ENCODE measurements at regions not wholly inside any gene's neighbourhood (a gene's known extent, or its start where the extent isn't known, plus 50 kb on each side); places are given as distances from the start of the nearest gene placed in this dataset.

- Mint-ChIP-seq H3K27ac (no peak overlapping the region), H3K27me3 (ENCODE audit: low read depth) (no peaks in the 10 kb centered on the region), H3K36me3 (no peaks in the 10 kb centered on the region), H3K4me1 (peaks cover 33% of the 10 kb centered on the region), H3K9me3 (peaks cover 7% of the 10 kb centered on the region), H3K4me3 (no peak overlapping the region)
- DNase-seq (ENCODE audit: low spot score in 2 of 2, unreplicated experiment in 2 of 2), result no peak
- TF ChIP-seq, protein P1, sequence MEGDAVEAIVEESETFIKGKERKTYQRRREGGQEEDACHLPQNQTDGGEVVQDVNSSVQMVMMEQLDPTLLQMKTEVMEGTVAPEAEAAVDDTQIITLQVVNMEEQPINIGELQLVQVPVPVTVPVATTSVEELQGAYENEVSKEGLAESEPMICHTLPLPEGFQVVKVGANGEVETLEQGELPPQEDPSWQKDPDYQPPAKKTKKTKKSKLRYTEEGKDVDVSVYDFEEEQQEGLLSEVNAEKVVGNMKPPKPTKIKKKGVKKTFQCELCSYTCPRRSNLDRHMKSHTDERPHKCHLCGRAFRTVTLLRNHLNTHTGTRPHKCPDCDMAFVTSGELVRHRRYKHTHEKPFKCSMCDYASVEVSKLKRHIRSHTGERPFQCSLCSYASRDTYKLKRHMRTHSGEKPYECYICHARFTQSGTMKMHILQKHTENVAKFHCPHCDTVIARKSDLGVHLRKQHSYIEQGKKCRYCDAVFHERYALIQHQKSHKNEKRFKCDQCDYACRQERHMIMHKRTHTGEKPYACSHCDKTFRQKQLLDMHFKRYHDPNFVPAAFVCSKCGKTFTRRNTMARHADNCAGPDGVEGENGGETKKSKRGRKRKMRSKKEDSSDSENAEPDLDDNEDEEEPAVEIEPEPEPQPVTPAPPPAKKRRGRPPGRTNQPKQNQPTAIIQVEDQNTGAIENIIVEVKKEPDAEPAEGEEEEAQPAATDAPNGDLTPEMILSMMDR (IDR thresholded peaks at IDR 0.05; ENCODE audit: unreplicated experiment), result no peak
Observed at GRCh38 chr12:115351514-115352077, 667.6 kb upstream of the TBX3 start.

DNA sequence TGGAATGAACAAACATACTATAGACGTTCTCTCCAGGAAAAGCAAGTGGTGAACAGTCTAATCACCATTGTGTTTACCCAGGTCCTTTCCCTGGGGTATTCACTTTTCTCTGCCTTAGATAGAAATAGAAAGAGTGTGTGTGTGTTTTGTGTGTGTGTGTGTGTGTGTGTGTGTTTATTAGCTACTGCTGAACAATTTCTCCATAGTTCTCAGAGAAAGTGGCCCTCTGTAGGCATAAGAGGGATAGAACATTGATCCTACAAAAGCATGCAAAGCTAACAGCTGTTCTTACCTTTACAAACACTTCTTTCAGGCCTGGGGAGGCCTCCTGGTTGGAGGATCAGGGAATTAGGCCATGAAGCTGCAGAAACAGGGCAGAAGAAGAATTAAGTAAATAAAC, 665.7 kb upstream of the TBX3 start:
- TF ChIP-seq, protein P1 (IDR thresholded peaks at IDR 0.05; ENCODE audit: unreplicated experiment), result no peak
- no peaks in the 10 kb centered on the region for H3K27me3 Mint-ChIP-seq (ENCODE audit: low read depth)
- peak overlapping the region; percentile 5 for H3K27ac Mint-ChIP-seq
- H3K9me3 Mint-ChIP-seq, result no peaks in the 10 kb centered on the region
- no peak overlapping the region for H3K4me3 Mint-ChIP-seq
- DNase-seq (ENCODE audit: low spot score in 2 of 2, unreplicated experiment in 2 of 2), result no peak
- no peaks in the 10 kb centered on the region for H3K36me3 Mint-ChIP-seq
- peaks cover 32% of the 10 kb centered on the region for H3K4me1 Mint-ChIP-seq

GRCh38 chr12:115348301-115348700, 664.3 kb upstream of the TBX3 start:
- Mint-ChIP-seq H3K9me3 (peaks cover 2% of the 10 kb centered on the region), H3K27ac (no peak overlapping the region), H3K4me1 (peaks cover 28% of the 10 kb centered on the region), H3K27me3 (ENCODE audit: low read depth) (no peaks in the 10 kb centered on the region), H3K36me3 (peaks cover 2% of the 10 kb centered on the region), H3K4me3 (no peak overlapping the region)
- no peak for DNase-seq (ENCODE audit: low spot score in 2 of 2, unreplicated experiment in 2 of 2)
- TF ChIP-seq, protein P1 (IDR thresholded peaks at IDR 0.05; ENCODE audit: unreplicated experiment), result no peak

- TF ChIP-seq, protein P1 (IDR thresholded peaks at IDR 0.05; ENCODE audit: unreplicated experiment), result no peak
- Mint-ChIP-seq H3K4me1 (peaks cover 9% of the 10 kb centered on the region), H3K4me3 (no peak overlapping the region), H3K27me3 (ENCODE audit: low read depth) (no peaks in the 10 kb centered on the region), H3K36me3 (peaks cover 12% of the 10 kb centered on the region), H3K27ac (no peak overlapping the region), H3K9me3 (peaks cover 14% of the 10 kb centered on the region)
- DNase-seq (ENCODE audit: low spot score in 2 of 2, unreplicated experiment in 2 of 2), result no peak
Observed at GRCh38 chr12:115343601-115344000, 659.6 kb upstream of the TBX3 start.

DNA sequence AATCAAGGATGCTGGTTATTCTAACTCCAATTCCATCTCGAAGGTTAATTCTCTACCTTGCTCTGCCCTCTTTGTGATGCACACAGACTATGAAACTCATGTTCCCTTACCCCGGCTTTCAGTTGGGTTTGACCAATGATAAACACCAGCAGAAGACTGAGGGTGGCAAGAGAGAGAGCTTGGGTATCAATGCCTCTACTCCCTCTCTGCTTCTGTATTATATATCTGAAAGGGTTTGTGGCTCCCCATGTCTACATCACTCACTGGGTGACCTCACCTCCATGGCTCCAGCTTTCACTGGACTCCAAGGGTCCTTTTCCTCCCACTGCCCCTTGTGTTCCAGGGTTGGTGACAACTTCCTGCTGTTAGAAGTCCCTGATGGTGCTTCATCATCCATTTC, 659.0 kb upstream of the TBX3 start:
- Mint-ChIP-seq H3K27ac (no peak overlapping the region), H3K27me3 (ENCODE audit: low read depth) (no peaks in the 10 kb centered on the region), H3K4me3 (no peak overlapping the region), H3K9me3 (peaks cover 14% of the 10 kb centered on the region), H3K36me3 (peaks cover 12% of the 10 kb centered on the region), H3K4me1 (peaks cover 9% of the 10 kb centered on the region)
- TF ChIP-seq, protein P1 (IDR thresholded peaks at IDR 0.05; ENCODE audit: unreplicated experiment), result no peak
- DNase-seq (ENCODE audit: low spot score in 2 of 2, unreplicated experiment in 2 of 2), result no peak

DNA sequence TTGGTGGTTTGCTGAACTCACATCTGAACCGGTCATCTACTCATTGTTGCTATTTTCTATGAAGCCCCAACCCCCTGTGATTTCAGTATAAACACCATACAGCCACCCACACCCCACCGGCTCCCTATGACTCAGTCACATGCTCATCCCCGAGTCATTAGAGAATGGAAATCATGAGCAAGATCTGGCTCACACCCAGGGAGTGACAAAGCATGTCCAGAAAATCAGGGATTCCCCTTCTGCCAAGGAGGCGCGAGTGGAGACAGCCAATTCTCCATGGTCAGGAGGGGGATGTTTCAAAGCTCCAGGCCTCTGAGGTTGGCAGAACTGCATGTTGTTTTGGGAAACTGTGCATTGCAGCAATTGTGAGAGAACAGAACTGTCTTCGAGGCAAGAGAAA, 657.5 kb upstream of the TBX3 start:
- H3K27me3 Mint-ChIP-seq (ENCODE audit: low read depth), result no peaks in the 10 kb centered on the region
- H3K9me3 Mint-ChIP-seq, result peaks cover 14% of the 10 kb centered on the region
- H3K4me1 Mint-ChIP-seq, result peaks cover 20% of the 10 kb centered on the region
- H3K27ac Mint-ChIP-seq, result peak overlapping the region; percentile 72
- TF ChIP-seq, protein P1 (IDR thresholded peaks at IDR 0.05; ENCODE audit: unreplicated experiment), result no peak
- H3K4me3 Mint-ChIP-seq, result no peak overlapping the region
- no peak for DNase-seq (ENCODE audit: low spot score in 2 of 2, unreplicated experiment in 2 of 2)
- H3K36me3 Mint-ChIP-seq, result peaks cover 12% of the 10 kb centered on the region
